HFF-Myc (cell line): ENCODE measurements at regions not wholly inside any gene's neighbourhood (a gene's known extent, or its start where the extent isn't known, plus 50 kb on each side); places are given as distances from the start of the nearest gene placed in this dataset.

Source experiments
- DNase-seq: peaks from one replicate; pipeline ENCODE4 v3.0.0-alpha.2; 2011; ENCODE audit warnings: low read depth; ENCODE audit errors: extremely low read depth
- H3K4me3 ChIP-seq: replicated peaks from 2 replicates; pipeline ENCODE4 v1.5.1; 2011; ENCODE audit warnings: low read depth, mild to moderate bottlenecking, control low read depth, low read length
- TF ChIP-seq, protein P1 (sequence below): IDR thresholded peaks from 2 replicates; pipeline ENCODE4 v1.5.1; 2012; ENCODE audit warnings: mild to moderate bottlenecking, low read depth, low read length, control low read depth; ENCODE audit errors: missing control alignments

DNA sequence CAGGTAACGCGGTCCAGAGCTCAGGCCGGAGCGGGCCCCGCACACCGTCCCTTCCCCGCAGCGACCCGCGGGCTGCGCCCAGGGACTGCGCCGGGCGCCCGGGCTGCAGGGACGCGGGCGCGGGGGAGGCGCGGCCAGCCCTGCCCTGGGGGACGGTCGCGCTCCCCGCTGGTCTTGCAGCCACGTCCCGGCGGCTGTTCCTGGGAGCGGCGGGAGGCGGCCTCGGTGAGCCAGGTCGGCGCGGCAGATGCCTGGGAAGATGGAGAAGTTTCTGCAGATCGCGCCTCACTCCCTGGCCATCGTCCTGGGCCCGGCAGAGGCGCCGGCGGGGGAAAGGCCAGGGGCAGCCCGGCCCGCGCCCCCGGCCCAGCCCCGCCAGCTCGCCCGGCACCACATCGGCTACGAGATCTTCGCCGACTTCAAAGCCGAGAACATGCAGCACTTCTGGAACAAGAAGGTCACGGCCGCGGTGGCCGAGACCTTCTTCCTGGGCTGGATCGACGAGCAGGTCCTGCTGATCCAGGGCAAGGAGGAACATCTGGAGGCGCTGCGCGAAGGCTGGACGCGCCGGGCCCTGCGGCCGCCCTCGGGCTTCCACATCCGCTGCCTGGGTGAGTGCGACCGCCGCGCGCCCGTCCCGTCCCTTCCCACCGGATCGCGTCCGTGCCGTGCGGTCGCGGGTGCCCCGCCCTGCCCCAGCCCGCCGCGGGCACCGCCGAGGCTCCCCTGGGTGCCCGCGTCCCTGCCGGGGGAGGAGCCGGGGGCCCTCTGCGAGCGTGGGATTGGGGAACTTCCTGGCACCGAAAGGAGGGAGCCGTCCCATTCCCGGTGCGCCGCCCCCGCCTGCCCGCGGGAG, 107.4 kb upstream of the STOX2 start:
- TF ChIP-seq, protein P1, sequence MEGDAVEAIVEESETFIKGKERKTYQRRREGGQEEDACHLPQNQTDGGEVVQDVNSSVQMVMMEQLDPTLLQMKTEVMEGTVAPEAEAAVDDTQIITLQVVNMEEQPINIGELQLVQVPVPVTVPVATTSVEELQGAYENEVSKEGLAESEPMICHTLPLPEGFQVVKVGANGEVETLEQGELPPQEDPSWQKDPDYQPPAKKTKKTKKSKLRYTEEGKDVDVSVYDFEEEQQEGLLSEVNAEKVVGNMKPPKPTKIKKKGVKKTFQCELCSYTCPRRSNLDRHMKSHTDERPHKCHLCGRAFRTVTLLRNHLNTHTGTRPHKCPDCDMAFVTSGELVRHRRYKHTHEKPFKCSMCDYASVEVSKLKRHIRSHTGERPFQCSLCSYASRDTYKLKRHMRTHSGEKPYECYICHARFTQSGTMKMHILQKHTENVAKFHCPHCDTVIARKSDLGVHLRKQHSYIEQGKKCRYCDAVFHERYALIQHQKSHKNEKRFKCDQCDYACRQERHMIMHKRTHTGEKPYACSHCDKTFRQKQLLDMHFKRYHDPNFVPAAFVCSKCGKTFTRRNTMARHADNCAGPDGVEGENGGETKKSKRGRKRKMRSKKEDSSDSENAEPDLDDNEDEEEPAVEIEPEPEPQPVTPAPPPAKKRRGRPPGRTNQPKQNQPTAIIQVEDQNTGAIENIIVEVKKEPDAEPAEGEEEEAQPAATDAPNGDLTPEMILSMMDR = no peak
- no peak for DNase-seq
- no peak overlapping the region; the same call in 1 of the 2 replicates for H3K4me3 ChIP-seq

DNA sequence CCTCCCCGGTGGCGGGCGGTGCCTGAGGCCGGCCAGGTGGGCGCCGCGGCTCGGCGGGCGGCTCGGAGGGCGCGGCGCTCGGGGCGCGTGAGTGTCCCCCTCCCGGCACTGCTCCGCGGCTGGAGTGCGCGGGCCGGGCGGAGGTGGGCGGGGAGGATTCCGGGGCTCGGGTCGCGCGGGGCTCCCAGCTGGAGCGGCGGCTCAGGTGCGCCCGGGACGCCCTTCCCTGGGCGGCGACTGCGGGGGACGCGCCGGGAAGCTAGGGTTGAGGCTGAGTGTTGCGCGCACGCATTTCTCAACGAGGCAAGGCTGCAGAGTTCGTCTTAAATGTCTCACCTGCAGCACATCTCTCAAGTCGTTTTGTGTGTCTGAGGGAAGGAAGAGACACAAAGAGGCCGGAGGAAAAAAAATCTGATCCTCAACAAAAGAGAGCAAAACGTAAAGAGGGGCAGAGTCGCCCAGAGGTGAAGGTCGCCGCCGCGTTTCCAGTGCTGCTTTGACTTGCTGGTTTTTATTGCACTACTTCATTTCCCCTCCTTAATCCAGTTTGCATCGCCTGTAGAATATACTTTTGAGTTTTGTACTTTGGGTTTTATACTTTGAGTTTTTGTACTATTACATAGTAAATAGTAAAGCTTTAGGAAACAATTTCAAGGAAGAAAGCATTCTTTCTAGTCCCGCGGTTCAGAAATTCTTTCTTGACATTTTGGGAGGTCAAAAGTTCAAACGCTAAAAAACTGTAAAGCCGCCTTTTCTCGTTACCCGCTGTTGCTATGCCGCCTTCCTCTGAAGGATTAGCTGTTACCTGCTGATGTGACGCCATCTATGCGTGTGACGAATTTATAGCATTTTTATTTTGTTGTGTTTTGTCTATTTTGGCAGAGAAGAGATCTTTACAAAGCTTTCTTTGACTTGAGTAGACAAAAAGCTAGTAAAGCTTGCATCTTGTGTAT, 106.5 kb upstream of the STOX2 start:
- no peak for DNase-seq
- TF ChIP-seq, protein P1 = no peak
- H3K4me3 ChIP-seq = no peak overlapping the region

DNA sequence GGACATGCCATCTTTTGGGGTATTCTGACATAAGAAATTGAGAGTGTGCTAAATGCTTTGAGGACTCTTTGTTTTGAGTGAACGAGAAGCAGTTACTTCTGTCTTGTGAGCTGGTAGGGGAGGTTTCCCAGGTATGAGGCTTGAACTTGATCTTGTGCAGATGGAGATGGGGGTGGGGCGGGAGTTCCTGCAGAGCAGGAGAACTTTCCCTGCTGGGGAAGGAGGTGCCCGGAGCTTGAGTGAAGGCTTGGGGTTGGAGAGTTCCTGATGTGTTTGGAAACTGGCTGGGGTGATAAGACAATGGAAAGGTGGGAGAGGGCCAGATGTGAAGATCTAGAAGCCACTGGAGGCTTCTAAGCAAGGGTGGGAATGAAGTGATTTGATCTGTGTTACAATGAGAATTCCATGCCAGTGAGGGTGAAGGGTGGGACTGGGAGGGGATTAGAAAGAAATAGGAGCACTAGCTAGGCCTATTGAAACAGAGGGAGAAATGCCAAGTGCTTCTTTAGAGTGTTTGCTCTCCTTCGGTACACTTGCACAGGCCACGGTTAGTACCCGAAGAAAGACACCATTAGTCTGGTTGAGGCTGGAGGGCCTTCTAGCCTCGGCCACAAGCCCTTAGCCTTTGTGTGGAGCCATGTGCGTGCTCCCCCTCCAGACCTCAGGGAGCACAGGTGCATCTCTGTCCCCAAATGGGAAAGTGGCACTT, 103.5 kb upstream of the STOX2 start:
- no peak for DNase-seq
- H3K4me3 ChIP-seq = no peak overlapping the region
- TF ChIP-seq, protein P1 = no peak

DNA sequence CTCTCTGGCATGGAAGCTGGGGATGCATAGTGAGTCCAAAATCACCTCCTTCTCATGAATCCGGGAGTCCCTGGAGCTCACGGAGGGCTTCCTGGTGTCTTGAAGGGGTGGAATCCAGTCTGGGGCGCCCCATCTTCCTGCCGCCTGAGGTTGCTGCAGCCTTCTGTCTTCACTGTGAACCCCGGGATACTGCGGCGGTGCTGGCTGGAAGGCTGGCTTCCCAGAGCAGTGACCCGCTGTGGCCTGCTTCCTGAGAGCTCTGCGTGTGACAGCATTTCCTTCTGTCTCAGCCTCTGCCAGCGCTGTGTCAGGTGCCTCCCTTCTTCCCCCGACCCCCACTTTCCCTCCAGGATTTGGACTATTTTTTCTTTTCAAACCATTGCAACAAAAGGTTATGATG, 98.8 kb upstream of the STOX2 start:
- TF ChIP-seq, protein P1 = no peak
- H3K4me3 ChIP-seq = no peak overlapping the region
- no peak for DNase-seq

DNA sequence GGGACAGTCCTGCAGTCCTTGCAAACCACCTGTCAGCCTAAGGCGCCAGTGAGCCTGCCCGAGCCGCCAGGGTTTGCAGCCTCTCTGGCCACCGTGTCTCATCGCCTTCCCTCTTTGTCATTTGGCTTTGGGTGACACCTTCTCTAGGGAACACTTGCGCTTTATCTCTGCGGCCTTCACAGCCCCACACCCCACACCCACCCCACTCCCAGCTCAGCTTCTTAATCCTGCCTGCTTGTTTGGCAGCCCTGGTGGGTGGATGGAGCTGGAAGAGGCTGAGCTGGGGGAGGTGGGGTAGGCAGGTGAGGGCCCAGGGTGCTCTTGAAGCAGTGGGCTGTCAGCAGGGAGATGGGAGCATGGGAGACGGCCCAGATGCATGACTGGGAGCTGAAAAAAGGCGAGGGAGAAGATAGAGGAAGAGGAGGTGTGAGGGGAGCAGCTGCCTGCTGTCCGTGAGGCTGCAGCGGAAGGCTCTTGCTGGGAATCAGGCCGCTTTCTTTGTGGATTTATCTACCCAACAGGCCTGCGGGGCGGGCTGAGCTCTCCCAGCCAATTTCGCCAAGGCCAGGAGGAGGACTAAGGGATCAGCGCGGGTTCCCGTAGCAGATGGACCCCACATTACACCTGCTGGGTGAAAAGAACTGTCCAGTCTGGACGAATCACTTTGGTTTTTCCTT, 97.5 kb upstream of the STOX2 start:
- TF ChIP-seq, protein P1 = no peak
- no peak for DNase-seq
- H3K4me3 ChIP-seq = no peak overlapping the region

DNA sequence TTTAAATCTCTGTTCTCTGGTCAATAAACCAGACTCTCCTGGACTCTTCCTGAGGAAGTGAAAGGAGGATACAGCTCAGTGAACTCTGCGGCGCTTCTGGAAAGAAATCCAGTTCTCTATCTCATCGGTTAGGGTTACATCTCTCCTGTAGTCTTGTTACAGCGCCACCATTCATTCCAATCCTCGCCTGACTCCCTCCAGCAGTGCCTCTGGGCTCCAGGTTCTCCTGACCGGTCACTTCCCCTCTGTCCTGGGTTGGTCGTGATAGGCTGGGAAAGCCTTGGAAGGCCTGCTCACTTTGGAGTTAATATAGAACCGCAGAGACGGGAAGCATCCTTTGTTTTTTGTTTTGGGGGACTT, 97.0 kb upstream of the STOX2 start:
- DNase-seq = no peak
- H3K4me3 ChIP-seq = no peak overlapping the region
- TF ChIP-seq, protein P1 = no peak
